ENCODE measurements at regions not wholly inside any gene's neighbourhood (a gene's known extent, or its start where the extent isn't known, plus 50 kb on each side); places are given as distances from the start of the nearest gene placed in this dataset.

- Histone ChIP-seq H3K9me3 (ENCODE audit: control insufficient read depth, low read depth, low read length) (no peaks in the 10 kb centered on the region), H3K14ac (ENCODE audit: insufficient read depth, low read length) (no peak overlapping the region), H3K79me2 (ENCODE audit: insufficient read depth, low read length) (no peaks in the 10 kb centered on the region), H3K23me2 (ENCODE audit: insufficient read length, low read depth, low read length, poor library complexity, severe bottlenecking) (no peaks in the 10 kb centered on the region), H3K4ac (ENCODE audit: low read depth, low read length) (no peak overlapping the region), H3K18ac (ENCODE audit: insufficient read length, low read depth, low read length) (no peak overlapping the region), H3K56ac (ENCODE audit: insufficient read length, low read depth, low read length) (no peak overlapping the region), H2BK15ac (ENCODE audit: low read depth, low read length) (no peak overlapping the region), H2BK120ac (ENCODE audit: low read depth, low read length, poor library complexity, severe bottlenecking) (no peak overlapping the region), H3K4me2 (ENCODE audit: insufficient read depth, insufficient read length, low read length) (no peak overlapping the region), H2BK20ac (ENCODE audit: low read depth, low read length, poor library complexity, severe bottlenecking) (no peak overlapping the region), H4K8ac (replicated peaks; ENCODE audit: insufficient read length, low read depth, low read length) (no peak overlapping the region), H3K23ac (ENCODE audit: insufficient read length, low read depth, low read length) (no peak overlapping the region), H2BK5ac (ENCODE audit: insufficient read length, low read length) (no peak overlapping the region), H4K5ac (ENCODE audit: insufficient read length, low read depth, low read length) (no peak overlapping the region), H2AFZ (ENCODE audit: low read length) (no peak overlapping the region), H2BK12ac (ENCODE audit: insufficient read length, low read depth, low read length) (no peak overlapping the region), H3K27ac (ENCODE audit: insufficient read length, low read depth, low read length) (no peak overlapping the region), H3K4me1 (ENCODE audit: insufficient read depth, low read length) (peaks cover 11% of the 10 kb centered on the region), H3K79me1 (ENCODE audit: insufficient read depth, low read depth, low read length, poor library complexity, severe bottlenecking) (no peaks in the 10 kb centered on the region), H2AK5ac (ENCODE audit: insufficient read length, low read length) (no peak overlapping the region), H3T11ph (ENCODE audit: low read length) (no peak overlapping the region), H4K91ac (ENCODE audit: insufficient read length, low read depth, low read length) (no peak overlapping the region), H3K27me3 (ENCODE audit: insufficient read depth, low read length) (no peaks in the 10 kb centered on the region), H4K20me1 (ENCODE audit: control insufficient read depth, insufficient read depth, insufficient read length) (no peaks in the 10 kb centered on the region), H3K9ac (ENCODE audit: extremely low read depth, insufficient read length, low read length) (no peak overlapping the region)
- H3K4me1 Mint-ChIP-seq = peaks cover 40 to 42% of the 10 kb centered on the region in 2 experiments
- no CpG with 5 or more reads among the region's 1 CpG for WGBS (ENCODE audit: extremely low coverage, insufficient read length, low lambda C conversion rate)
- H3K9me3 Mint-ChIP-seq = peaks cover 9 to 10% of the 10 kb centered on the region in 2 experiments; a peak in 4 of 5 replicates
- H3K27me3 Mint-ChIP-seq (ENCODE audit: low read depth) = no peaks in the 10 kb centered on the region
- no peak for TF ChIP-seq CTCF (conservative IDR thresholded peaks at IDR 0.05)
- no peak overlapping the region for H3K4me3 Mint-ChIP-seq
- no peak for DNase-seq
- H3K36me3 Mint-ChIP-seq (ENCODE audit: insufficient read depth in 1 of 3, low read depth in 3 of 3) = peaks cover 9 to 16% (median 13%) of the 10 kb centered on the region in 3 experiments
- H3K27ac Mint-ChIP-seq = no peak overlapping the region
These were observed 227.8 kb upstream of the P2RY1 start for GRCh38 chr3:152607179-152607578.

Data from H9 (cell line).